Suprapubic skin (tissue), 4 donors: ENCODE measurements at regions not wholly inside any gene's neighbourhood (a gene's known extent, or its start where the extent isn't known, plus 50 kb on each side); places are given as distances from the start of the nearest gene placed in this dataset.

Experiments used
- EP300 ChIP-seq: sonication (generic); formaldehyde crosslinking; IDR thresholded peaks from one replicate; pipeline ENCODE4 v1.6.1; 2017; ENCODE audit warnings: antibody characterized with exemption
- POLR2A ChIP-seq, 2 donors: fragments of 450-650 bp; IDR thresholded peaks; one replicate each; pipeline ENCODE4 v1.6.1; 2017; ENCODE audit warnings: antibody characterized with exemption in 2 of 2, mild to moderate bottlenecking in 2 of 2, moderate library complexity in 2 of 2
- POLR2AphosphoS5 ChIP-seq, 3 donors: sonication (generic); formaldehyde crosslinking; IDR thresholded peaks; one replicate each; pipeline ENCODE4 v1.6.1; 2017; ENCODE audit warnings: antibody characterized with exemption in 3 of 3
- TF ChIP-seq, protein P1 (sequence below), 2 donors: fragments of 200-600 bp in 1 of 2; fragments of 450-650 bp in 1 of 2; sonication (generic) in 1 of 2; IDR thresholded peaks; one replicate each; pipeline ENCODE4 v1.5.1; 2016 to 2019; ENCODE audit warnings: antibody characterized with exemption in 2 of 2, mild to moderate bottlenecking in 1 of 2, moderate library complexity in 1 of 2

- TF ChIP-seq POLR2A (IDR thresholded peaks at IDR 0.05) (no peak), POLR2AphosphoS5 (IDR thresholded peaks at IDR 0.05) (no peak), EP300 (no peak)
- TF ChIP-seq, protein P1, sequence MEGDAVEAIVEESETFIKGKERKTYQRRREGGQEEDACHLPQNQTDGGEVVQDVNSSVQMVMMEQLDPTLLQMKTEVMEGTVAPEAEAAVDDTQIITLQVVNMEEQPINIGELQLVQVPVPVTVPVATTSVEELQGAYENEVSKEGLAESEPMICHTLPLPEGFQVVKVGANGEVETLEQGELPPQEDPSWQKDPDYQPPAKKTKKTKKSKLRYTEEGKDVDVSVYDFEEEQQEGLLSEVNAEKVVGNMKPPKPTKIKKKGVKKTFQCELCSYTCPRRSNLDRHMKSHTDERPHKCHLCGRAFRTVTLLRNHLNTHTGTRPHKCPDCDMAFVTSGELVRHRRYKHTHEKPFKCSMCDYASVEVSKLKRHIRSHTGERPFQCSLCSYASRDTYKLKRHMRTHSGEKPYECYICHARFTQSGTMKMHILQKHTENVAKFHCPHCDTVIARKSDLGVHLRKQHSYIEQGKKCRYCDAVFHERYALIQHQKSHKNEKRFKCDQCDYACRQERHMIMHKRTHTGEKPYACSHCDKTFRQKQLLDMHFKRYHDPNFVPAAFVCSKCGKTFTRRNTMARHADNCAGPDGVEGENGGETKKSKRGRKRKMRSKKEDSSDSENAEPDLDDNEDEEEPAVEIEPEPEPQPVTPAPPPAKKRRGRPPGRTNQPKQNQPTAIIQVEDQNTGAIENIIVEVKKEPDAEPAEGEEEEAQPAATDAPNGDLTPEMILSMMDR (IDR thresholded peaks at IDR 0.05): no peak
Observed at GRCh38 chrX:22526339-22526738, 253.6 kb downstream of the CBLL2 start.
